GM19099 (cell line): ENCODE measurements at regions not wholly inside any gene's neighbourhood (a gene's known extent, or its start where the extent isn't known, plus 50 kb on each side); places are given as distances from the start of the nearest gene placed in this dataset.

ENCODE experiments used
- POLR2A ChIP-seq: IDR thresholded peaks from 3 replicates; pipeline ENCODE4 v1.6.1; 2011; ENCODE audit warnings: low read depth; ENCODE audit not compliant: insufficient read length; ENCODE audit errors: extremely low read depth

GRCh38 chr2:129698593-129698992 lies 280.9 kb upstream of the RAB6C start:
- no peak for TF ChIP-seq POLR2A

GRCh38 chr2:129699781-129700573 lies 279.5 kb upstream of the RAB6C start:
- no peak for TF ChIP-seq POLR2A

GRCh38 chr2:129702416-129703176 lies 276.9 kb upstream of the RAB6C start:
- no peak for TF ChIP-seq POLR2A

GRCh38 chr2:129705085-129705484 lies 274.4 kb upstream of the RAB6C start:
- TF ChIP-seq POLR2A: no peak

GRCh38 chr2:129707800-129708199 lies 271.7 kb upstream of the RAB6C start:
- no peak for TF ChIP-seq POLR2A

GRCh38 chr2:129708221-129708967 lies 271.1 kb upstream of the RAB6C start:
- TF ChIP-seq POLR2A: no peak

- no peak for TF ChIP-seq POLR2A
These were observed 270.2 kb upstream of the RAB6C start for GRCh38 chr2:129709001-129709955.

- no peak for TF ChIP-seq POLR2A
These were observed 269.4 kb upstream of the RAB6C start for GRCh38 chr2:129709956-129710598.

GRCh38 chr2:129710670-129711495 lies 268.6 kb upstream of the RAB6C start:
- TF ChIP-seq POLR2A: no peak

- TF ChIP-seq POLR2A: no peak
These were observed 267.4 kb upstream of the RAB6C start for GRCh38 chr2:129711816-129712675.

GRCh38 chr2:129712676-129712985 lies 266.8 kb upstream of the RAB6C start:
- TF ChIP-seq POLR2A: no peak

GRCh38 chr2:129713337-129713736 lies 266.1 kb upstream of the RAB6C start:
- TF ChIP-seq POLR2A: no peak
